ENCODE measurements at regions not wholly inside any gene's neighbourhood (a gene's known extent, or its start where the extent isn't known, plus 50 kb on each side); places are given as distances from the start of the nearest gene placed in this dataset.

DNA sequence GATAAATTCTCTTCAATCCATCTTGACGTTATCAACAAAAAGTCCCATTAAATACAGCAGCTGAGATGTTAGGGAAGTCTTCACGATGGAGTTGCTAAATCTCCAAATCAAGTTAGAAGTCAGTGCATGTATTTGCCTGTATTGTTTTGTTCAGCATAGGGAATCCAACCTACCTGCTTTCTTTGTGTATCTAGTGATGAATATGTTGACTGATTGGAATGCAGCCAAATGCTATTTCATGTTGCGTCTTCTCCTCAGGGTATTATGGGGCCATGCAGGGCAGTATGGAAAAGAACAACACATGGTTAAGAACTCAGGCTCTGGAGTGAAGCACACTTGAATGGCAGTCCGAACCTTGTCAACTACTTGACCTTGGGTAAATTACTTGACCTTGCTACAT is 529.5 kb upstream of the ZNF462 start:
- TF ChIP-seq, protein P1, sequence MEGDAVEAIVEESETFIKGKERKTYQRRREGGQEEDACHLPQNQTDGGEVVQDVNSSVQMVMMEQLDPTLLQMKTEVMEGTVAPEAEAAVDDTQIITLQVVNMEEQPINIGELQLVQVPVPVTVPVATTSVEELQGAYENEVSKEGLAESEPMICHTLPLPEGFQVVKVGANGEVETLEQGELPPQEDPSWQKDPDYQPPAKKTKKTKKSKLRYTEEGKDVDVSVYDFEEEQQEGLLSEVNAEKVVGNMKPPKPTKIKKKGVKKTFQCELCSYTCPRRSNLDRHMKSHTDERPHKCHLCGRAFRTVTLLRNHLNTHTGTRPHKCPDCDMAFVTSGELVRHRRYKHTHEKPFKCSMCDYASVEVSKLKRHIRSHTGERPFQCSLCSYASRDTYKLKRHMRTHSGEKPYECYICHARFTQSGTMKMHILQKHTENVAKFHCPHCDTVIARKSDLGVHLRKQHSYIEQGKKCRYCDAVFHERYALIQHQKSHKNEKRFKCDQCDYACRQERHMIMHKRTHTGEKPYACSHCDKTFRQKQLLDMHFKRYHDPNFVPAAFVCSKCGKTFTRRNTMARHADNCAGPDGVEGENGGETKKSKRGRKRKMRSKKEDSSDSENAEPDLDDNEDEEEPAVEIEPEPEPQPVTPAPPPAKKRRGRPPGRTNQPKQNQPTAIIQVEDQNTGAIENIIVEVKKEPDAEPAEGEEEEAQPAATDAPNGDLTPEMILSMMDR (IDR thresholded peaks at IDR 0.05; ENCODE audit: low read depth, low read length, missing input control): no peak
- no peak for TF ChIP-seq RAD21 (IDR thresholded peaks at IDR 0.05)

Data from liver (tissue), 3 donors.